IgD-negative memory B cell (primary cell): ENCODE measurements at regions not wholly inside any gene's neighbourhood (a gene's known extent, or its start where the extent isn't known, plus 50 kb on each side); places are given as distances from the start of the nearest gene placed in this dataset.
A peak's percentile ranks its signal among the peaks of the same experiment; 100 is the strongest.
"Not testable (repeated sequence)": the region's sequence is repeated elsewhere in the genome, so short reads cannot be mapped to it uniquely, and the experiment has no call there.

Experiments
- H3K27ac Mint-ChIP-seq, 3 donors: one replicate each; pipeline ENCODE4 v1.8.0; 2020 to 2022; ENCODE audit warnings: mild to moderate bottlenecking in 3 of 3, mixed read lengths in 3 of 3, moderate library complexity in 1 of 3
- H3K27me3 Mint-ChIP-seq: one replicate; pipeline ENCODE4 v1.8.0; 2021; ENCODE audit warnings: mixed read lengths
- H3K36me3 Mint-ChIP-seq: one replicate; pipeline ENCODE4 v1.8.0; 2020; ENCODE audit warnings: mild to moderate bottlenecking, mixed read lengths
- H3K4me1 Mint-ChIP-seq, 3 donors: one replicate each; pipeline ENCODE4 v1.8.0; 2020 to 2022; ENCODE audit warnings: mixed read lengths in 3 of 3, mild to moderate bottlenecking in 1 of 3
- H3K4me3 Mint-ChIP-seq, 4 donors: one replicate each; pipeline ENCODE4 v1.8.0; 2020 to 2022; ENCODE audit warnings: mild to moderate bottlenecking in 4 of 4, mixed read lengths in 4 of 4, moderate library complexity in 3 of 4
- H3K9me3 Mint-ChIP-seq, 3 donors: one replicate each; pipeline ENCODE4 v1.8.0; 2020 to 2021; ENCODE audit warnings: mixed read lengths in 3 of 3, mild to moderate bottlenecking in 1 of 3

DNA sequence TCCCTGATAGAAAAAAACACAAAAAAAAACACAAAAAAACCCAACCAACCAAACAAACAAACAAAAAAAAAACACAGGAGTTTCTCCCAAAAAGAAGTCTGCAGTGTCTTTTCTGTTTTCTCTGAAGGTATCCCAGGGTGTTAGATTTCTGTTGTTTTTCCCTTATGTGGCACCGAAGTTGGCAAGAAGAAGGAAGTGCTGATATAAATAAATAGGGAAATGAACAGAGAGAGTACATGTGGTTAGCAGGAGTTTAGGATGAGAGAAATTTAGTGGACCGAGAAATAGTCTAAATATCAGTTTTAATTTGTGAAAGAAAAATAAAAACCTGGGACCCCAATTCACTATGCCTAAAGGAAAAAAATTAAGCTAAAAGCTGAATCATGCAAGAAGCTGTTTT lies 287.0 kb upstream of the SGCG start:
- peaks cover 1% of the 10 kb centered on the region for H3K27me3 Mint-ChIP-seq
- no peaks in the 10 kb centered on the region for H3K36me3 Mint-ChIP-seq
- H3K9me3 Mint-ChIP-seq, result peaks cover 0 to 5% (median 4%) of the 10 kb centered on the region in 3 donors
- H3K27ac Mint-ChIP-seq, result no peak overlapping the region
- no peaks in the 10 kb centered on the region for H3K4me1 Mint-ChIP-seq
- no peak overlapping the region for H3K4me3 Mint-ChIP-seq

DNA sequence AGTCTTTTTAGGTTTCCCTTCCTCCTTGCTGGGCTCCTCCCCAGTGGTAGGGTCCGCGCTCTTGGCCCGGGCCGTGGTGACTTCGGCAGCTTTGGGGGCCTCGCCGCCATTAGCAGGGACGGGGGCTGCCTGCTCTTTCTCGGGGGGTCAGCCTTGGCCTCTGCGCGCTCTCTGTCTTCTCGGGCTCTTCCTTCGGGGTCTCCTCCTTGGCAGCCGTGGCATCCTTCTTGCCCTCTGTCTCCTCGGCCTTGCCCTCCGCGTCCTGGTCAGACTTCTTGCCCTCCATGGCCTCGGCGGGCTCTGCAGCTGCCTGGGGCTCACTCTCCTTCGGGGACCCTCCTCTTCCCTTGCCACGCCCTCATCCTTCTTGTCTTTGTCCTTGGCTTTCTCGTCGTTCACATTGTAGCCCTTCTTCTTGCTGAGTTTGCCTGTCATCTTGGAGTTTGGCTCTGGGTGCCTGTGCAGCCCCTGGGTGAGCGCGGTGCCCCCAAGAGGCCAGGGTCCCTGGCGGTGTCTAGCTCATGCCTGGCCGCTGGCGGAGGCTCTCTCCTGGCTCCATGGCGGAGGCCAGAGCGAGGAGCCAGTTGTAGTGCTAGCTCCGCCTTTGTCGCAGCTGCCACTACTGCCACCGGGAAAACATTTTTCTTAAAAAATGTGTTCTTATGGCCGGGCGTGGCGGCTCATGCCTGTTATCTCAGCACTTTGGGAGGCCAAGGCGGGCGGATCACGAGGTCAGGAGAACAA lies 283.0 kb upstream of the SGCG start:
- peaks cover 1% of the 10 kb centered on the region for H3K27me3 Mint-ChIP-seq
- no peak overlapping the region for H3K4me3 Mint-ChIP-seq
- H3K27ac Mint-ChIP-seq, result no peak overlapping the region
- H3K9me3 Mint-ChIP-seq, result peaks cover 0 to 10% (median 2%) of the 10 kb centered on the region in 3 donors
- H3K4me1 Mint-ChIP-seq, result no peaks in the 10 kb centered on the region
- no peaks in the 10 kb centered on the region for H3K36me3 Mint-ChIP-seq

DNA sequence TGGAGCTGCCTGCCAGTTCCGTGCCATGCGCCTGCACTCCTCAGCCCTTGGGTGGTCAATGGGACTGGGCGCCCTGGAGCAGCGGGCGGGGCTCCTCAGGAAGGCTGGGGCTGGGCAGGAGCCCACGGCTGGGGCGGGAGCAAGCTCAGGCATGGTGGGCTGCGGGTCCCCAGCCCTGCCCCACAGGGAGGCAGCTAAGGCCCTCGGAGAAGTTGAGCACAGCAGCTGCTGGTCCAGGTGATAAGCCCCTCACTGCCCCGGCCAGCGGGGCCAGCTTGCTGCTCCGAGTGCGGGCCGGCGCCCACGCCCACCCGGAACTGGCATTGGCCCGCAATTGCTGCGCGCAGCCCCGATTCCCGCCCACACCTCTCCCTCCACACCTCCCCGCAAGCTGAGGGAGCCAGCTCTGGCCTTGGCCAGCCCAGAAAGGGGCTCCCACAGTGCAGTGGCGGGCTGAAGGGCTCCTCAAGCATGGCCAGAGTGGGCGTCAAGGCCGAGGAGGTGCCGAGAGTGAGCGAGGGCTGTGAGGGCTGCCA lies 280.3 kb upstream of the SGCG start:
- H3K27ac Mint-ChIP-seq, H3K4me1 Mint-ChIP-seq, H3K36me3 Mint-ChIP-seq, H3K27me3 Mint-ChIP-seq, H3K4me3 Mint-ChIP-seq: not testable (repeated sequence)
- H3K9me3 Mint-ChIP-seq, result peaks cover 0 to 12% (median 2%) of the 10 kb centered on the region in 3 donors

DNA sequence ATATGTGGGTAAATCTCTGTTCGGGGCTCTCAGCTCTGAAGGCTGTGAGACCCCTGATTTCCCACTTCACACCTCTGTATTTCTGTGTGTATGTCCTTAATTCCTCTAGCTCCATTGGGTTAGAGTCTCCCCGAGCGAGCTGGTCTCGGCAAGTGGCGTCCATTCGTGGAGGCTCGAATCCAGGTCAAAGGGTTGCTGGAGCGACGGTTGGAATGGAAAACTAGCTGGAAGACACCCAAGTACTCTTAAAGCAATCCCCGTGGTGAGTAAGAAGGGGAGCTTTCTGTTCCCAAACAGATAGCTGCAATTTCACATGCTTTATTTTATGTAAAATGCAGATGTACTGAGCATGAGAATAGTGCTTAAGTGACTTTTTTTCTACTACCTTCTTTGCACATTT lies 277.5 kb upstream of the SGCG start:
- H3K4me1 Mint-ChIP-seq, result no peaks in the 10 kb centered on the region
- H3K9me3 Mint-ChIP-seq, result peaks cover 0 to 12% (median 2%) of the 10 kb centered on the region in 3 donors
- peaks cover 4% of the 10 kb centered on the region for H3K27me3 Mint-ChIP-seq
- H3K4me3 Mint-ChIP-seq, result no peak overlapping the region
- no peak overlapping the region for H3K27ac Mint-ChIP-seq
- H3K36me3 Mint-ChIP-seq, result no peaks in the 10 kb centered on the region

DNA sequence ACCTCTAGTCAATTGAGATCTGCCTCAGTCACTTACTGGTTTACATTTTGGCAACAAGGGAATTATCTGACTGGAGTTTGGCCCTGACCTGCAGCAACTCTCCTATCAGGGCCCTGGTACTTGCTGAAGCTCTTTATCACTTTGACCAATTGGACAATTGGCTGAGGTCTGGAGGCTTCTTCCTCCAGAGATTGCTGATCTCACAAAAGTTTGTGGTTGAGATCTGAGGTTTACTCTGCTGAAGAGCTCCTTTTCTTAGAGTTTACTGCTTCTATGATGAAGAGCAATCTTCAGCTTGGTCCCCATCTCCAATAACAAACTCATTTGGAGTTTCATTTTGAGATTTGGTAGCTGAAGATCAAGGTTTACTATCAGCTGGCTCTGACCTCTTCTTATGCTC lies 276.9 kb upstream of the SGCG start:
- Mint-ChIP-seq H3K27me3 (peaks cover 7% of the 10 kb centered on the region), H3K27ac (no peak overlapping the region), H3K36me3 (no peaks in the 10 kb centered on the region), H3K9me3 (peaks cover 0 to 12% (median 2%) of the 10 kb centered on the region in 3 donors), H3K4me1 (no peaks in the 10 kb centered on the region), H3K4me3 (no peak overlapping the region)

DNA sequence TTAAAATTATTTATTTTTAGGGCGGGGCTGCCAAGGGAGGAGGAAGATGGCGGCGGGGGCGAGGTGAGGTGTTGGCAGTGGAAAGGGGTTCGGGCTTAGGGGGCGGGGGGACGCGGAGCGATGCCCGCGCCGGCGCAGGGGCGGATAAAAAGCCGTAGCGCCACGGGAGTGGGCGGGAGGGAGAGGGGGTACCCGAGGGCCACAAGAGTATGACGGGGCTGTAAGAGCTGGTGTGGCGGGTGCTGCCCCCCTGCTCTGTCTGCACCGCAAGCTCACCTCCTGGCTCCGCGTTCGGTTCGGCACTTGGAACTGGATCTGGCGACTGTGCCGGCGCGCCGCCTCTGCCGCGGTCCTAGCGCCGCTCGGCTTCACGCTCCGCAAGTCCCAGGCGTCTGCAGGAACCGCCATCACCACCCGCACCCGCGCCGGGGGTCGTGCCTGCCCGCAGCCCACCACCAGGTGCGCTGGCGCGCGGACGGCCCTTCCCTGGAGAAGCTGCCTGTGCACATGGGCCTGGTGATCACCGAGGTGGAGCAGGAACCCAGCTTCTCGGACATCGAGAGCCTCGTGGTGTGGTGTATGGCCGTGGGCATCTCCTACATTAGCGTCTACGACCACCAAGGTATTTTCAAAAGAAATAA lies 265.2 kb upstream of the SGCG start:
- Mint-ChIP-seq H3K36me3 (no peaks in the 10 kb centered on the region), H3K27ac (no peak overlapping the region), H3K9me3 (peaks cover 0 to 3% (median 0%) of the 10 kb centered on the region in 3 donors), H3K27me3 (peaks cover 10% of the 10 kb centered on the region), H3K4me3 (peak overlapping the region in 3 of 4 donors; percentile 12 to 89 (median 78)), H3K4me1 (peaks cover 2 to 10% (median 6%) of the 10 kb centered on the region in 3 donors)

DNA sequence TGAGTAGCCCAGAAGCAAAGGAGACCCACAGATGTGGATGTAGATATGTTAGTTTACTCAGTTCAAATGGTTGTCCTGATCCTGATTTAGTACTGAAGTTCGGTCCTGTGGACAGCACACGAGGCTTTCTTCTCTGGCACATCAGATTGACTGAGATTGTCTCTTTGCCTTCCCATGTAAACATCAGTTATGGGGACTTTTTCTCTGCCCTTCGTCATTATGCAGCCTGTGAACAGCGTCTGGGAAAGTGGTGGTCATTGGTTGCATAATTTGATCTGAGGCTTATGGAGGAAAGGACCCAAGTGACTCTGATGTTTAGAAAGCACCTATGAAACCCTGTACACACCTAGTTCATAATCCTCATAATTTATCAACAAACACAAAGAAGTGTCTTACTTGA lies 264.5 kb upstream of the SGCG start:
- H3K4me1 Mint-ChIP-seq, H3K27me3 Mint-ChIP-seq, H3K9me3 Mint-ChIP-seq, H3K27ac Mint-ChIP-seq, H3K36me3 Mint-ChIP-seq: not testable (repeated sequence)
- peak overlapping the region; percentile 49 to 89 (median 64) for H3K4me3 Mint-ChIP-seq

DNA sequence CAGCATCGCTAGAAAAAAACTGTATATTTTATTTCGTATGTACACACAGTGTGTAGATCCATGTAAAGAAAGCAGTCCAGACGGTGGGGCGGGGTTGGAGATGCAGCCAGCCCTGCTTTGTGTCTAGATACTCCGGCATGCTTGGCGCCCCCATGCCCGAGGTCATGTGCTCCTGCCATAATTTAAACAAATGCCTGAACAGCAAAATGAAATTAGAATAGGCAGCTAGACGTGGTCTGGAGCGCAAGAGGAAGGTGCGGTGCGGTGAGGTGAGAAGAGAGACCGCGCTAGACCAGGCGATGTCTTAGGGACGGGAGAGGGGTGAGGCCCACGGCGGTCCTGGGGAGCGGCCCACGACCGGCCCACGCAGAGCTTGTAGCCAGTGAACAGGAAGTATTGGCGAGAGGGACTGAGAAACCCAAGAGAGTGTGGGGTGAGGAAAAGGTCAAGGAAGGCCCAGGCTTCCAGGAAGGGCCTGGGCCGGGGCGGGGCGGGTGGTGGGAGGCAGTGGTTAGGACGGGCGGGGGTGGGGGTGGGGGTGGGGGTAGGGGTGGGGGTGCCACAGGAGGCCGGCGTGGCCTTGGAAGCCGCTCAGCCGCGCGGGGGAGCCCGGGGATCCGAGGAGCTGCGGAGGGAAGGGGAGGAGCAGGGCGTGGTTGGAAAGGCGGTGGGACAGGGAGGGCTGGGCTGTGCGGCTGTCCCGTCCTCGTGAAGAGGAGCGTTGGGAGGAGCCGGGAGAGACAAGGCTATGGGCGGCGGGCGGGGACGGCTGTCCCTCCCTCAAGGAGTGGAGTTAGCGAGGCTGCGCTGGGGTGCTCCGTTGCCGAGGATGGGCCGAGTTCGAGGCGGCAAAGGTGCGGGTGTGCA lies 254.7 kb upstream of the SGCG start:
- peaks cover 0 to 6% (median 0%) of the 10 kb centered on the region in 3 donors for H3K9me3 Mint-ChIP-seq
- H3K4me1 Mint-ChIP-seq, result peaks cover 0 to 9% (median 0%) of the 10 kb centered on the region in 3 donors
- peaks cover 21% of the 10 kb centered on the region for H3K27me3 Mint-ChIP-seq
- peak overlapping the region in 2 of 4 donors; percentile 72 to 93 for H3K4me3 Mint-ChIP-seq
- H3K27ac Mint-ChIP-seq, result no peak overlapping the region
- H3K36me3 Mint-ChIP-seq, result no peaks in the 10 kb centered on the region

DNA sequence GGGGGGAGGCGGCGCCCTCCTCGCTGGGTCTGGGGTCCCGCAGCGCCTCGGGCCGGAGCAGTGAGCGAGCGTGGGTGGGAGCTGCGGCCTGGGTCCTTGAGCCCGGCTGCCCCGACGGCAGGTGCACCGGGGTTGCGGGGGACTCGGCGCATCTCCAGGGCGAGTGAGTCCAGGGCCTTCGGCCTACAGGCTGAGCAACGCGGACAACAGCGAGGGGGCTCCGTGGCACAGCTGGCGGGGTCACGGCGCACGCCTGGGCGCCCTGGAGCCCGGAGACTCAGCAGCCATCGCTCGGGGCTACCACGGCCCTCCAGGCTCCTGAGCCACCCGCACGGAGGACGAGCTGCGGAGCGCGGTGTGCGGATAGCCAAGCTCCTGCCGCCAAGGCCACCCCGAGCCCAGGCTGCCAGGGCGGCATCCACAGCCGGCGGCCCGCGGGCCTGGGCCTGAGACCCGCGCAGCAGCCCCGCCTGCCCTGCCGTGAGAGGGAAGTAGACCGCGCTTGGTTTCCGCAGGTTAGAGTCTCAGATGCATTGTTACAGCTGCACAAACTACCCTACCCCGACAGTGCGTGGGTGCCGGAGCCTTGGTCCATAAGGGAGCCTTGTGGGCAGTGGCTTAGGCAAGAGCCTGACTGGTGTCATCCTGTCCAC lies 253.9 kb upstream of the SGCG start:
- H3K36me3 Mint-ChIP-seq, result no peaks in the 10 kb centered on the region
- H3K4me1 Mint-ChIP-seq, result peaks cover 0 to 9% (median 0%) of the 10 kb centered on the region in 3 donors
- H3K27ac Mint-ChIP-seq, result peak overlapping the region in 1 of 3 donors; percentile 74
- H3K9me3 Mint-ChIP-seq, result peaks cover 0 to 6% (median 0%) of the 10 kb centered on the region in 3 donors
- H3K27me3 Mint-ChIP-seq, result peaks cover 21% of the 10 kb centered on the region
- H3K4me3 Mint-ChIP-seq, result peak overlapping the region in 1 of 4 donors; percentile 63

DNA sequence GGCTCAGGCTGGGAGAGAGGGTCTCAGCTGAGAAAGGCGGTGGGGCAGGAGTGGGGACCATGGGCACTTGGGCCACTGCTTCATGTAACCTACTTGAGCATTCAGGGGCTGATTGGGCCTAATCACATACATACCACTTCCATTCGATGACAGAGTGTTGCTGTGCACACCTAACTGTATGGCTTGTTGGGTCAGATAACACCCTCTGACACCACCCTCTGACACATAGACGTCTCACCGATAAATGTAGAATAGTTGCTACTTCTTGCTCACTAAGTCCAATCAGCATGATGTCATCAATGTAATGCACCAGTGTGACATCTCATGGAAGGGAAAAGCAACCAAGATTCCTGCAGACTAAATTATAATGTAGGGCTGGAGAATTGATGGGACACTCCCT lies 252.9 kb upstream of the SGCG start:
- H3K4me1 Mint-ChIP-seq, H3K4me3 Mint-ChIP-seq, H3K9me3 Mint-ChIP-seq, H3K27ac Mint-ChIP-seq, H3K36me3 Mint-ChIP-seq: not testable (repeated sequence)
- H3K27me3 Mint-ChIP-seq, result peaks cover 21% of the 10 kb centered on the region

DNA sequence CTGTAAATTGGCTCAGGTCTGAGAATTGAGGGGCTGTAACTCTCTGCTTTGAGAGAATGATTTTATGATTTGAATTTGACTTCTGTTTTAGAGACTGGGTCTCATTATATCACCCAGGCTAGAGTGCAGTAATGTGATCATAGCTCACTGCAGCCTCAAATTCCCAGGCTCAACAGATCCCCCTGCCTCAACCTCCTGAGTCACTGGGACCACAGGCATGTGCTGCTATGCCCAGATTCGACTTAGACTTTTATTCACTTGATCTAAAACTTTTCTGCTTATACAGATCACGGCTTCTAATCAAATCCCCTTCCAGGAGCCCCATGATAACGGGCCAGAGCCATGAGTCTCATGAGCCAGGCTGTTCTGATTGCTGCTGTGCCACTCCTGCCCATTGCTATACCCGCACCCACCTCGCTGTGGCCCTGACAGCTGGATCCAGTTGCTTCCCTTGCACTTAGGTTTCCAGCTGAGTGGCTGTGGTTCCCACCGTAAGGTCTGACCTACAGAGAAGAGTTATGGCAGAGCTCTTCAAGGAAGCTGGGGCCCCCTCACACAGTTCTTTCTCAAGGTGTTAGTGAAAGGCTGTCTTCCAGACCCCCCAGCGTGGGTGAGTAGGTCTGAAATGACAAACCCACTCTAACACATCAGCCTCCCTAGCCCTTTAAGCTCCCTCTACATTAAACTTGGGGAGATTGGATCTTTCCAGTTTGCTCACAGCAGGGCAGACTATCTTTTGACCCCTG lies 251.2 kb upstream of the SGCG start:
- no peak overlapping the region for H3K27ac Mint-ChIP-seq
- H3K9me3 Mint-ChIP-seq, result peaks cover 0 to 6% (median 0%) of the 10 kb centered on the region in 3 donors
- H3K36me3 Mint-ChIP-seq, result no peaks in the 10 kb centered on the region
- H3K27me3 Mint-ChIP-seq, result peaks cover 21% of the 10 kb centered on the region
- peaks cover 0 to 9% (median 0%) of the 10 kb centered on the region in 3 donors for H3K4me1 Mint-ChIP-seq
- no peak overlapping the region for H3K4me3 Mint-ChIP-seq

DNA sequence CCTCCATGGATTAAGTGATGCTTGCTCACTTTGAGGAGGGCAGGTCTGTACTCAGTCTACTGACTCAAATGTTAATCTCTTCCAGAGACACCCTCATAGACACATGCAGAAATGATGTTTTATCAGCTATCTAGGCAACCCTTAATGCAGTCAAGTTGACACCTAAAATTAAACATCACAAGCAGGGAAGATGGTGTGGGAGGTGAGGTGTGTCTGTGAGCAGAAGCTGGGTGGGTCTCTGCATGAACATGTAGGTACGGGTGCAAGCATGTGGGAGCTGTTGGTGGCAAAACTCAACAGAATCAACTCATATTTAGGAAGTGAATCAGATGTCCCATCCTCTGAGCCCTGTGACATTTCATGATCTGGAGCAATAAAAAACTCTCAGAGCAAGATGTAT lies 249.2 kb upstream of the SGCG start:
- H3K9me3 Mint-ChIP-seq, result no peaks in the 10 kb centered on the region
- H3K27me3 Mint-ChIP-seq, result peaks cover 6% of the 10 kb centered on the region
- H3K4me3 Mint-ChIP-seq, result no peak overlapping the region
- no peaks in the 10 kb centered on the region for H3K36me3 Mint-ChIP-seq
- H3K27ac Mint-ChIP-seq, result no peak overlapping the region
- peaks cover 0 to 5% (median 0%) of the 10 kb centered on the region in 3 donors for H3K4me1 Mint-ChIP-seq

DNA sequence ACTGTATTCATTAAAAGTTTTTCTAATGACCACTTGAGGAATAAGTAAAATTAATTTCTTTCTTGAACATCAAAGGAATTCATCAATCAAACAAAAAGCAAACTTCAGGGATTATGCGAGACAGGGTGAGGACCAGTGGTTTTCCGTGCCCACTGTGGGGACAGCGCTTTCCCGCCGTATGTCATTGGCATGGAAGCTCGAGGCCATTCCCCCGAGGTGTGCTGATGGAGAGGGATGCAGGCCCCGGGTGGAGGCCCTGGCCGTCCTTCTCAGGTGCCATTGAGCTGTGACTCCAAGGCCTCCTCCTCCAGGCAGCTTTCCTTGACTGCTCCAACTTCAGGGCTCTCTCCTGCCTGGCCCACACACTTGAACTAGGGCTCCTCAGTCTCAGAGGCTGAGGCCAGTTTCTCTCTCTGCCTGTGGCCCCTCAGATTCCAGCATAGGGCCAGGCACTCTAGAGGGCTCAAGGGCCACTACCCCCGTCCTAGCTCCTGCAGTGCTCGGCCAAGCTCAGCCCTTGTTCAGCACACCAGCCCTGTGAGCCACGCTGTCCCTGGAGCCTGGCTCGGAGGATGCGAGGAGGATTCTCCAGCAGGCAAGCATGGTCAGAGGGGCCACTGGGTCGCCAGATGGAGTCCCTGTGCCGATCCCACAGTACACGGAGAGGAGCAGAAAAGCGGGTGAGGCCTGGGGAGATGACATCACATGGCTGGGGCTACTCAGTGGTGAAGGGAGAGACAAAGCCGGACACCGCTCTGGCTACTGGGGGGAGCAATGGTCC lies 248.0 kb upstream of the SGCG start:
- not testable (repeated sequence) for H3K27ac Mint-ChIP-seq, H3K9me3 Mint-ChIP-seq

More for the DNA sequence above, 248.0 kb upstream of the SGCG start:
- H3K4me3 Mint-ChIP-seq, H3K36me3 Mint-ChIP-seq, H3K4me1 Mint-ChIP-seq, H3K27me3 Mint-ChIP-seq: not testable (repeated sequence)
